ENCODE measurements at regions not wholly inside any gene's neighbourhood (a gene's known extent, or its start where the extent isn't known, plus 50 kb on each side); places are given as distances from the start of the nearest gene placed in this dataset.

DNA sequence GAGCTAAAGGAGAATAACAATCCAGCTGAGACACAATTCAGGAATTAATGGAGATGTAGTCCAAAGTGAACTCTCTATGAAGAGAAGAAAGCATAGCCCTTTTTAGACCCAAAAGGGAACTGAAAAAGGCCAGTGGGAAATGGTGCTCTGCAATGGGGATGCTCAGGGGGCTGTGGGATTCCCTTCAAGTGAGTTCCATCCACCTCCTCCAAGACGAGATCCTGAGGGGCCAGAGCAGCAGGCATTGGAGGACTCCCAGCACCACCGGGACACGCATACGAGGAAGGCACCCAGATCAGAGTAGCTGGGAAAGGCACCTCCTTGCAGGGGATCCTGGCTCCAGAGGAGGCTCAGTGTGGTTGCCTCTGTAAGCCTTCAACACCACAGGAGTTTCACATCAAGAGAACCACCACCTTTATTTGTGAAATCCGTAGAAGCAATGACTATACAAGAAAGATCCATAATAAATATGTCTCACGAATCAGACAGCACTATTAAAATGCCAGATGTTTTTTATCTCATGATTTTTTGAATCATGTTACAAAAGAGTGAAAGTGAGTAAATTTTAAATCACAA, 288.2 kb downstream of the MED10 start:
- Histone ChIP-seq H3K27me3 (replicated peaks) (no peaks in the 10 kb centered on the region), H3K36me3 (replicated peaks) (no peaks in the 10 kb centered on the region), H3K4me3 (ENCODE audit: low read depth, low read length) (no peak overlapping the region), H3K27ac (no peak overlapping the region)
- no peak for TF ChIP-seq CTCF (IDR thresholded peaks at IDR 0.05; ENCODE audit: low read depth, low read length, missing control alignments)
- in situ Hi-C loops (cut with HindIII; ENCODE audit: low pct_ligation_motif_present, low sequenced_read_pairs), result no loop called here
- no peak for DNase-seq

DNA sequence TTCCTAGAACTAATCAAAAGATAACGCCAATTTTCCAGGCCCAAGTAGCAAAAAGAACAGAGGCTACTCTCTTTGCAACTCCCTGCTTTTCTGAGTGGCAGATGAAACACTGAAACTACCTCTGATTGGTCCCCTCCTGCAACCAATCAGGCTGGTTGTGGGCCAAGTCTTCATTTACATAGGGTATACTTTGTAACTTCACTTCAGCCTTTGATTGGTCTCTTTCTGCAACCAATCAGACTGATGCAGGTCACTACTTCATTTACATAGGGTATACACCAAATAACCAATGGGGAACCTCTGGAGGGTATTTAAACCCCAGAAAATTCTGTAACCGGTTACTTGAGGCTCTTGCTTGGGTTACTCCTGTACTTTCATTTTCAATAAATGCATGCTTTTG, 289.6 kb downstream of the MED10 start:
- no peak overlapping the region for H3K27ac ChIP-seq
- in situ Hi-C loops (cut with HindIII; ENCODE audit: low pct_ligation_motif_present, low sequenced_read_pairs), result no loop called here
- H3K4me3 ChIP-seq (ENCODE audit: low read depth, low read length), result no peak overlapping the region
- no peaks in the 10 kb centered on the region for H3K27me3 ChIP-seq (replicated peaks)
- H3K36me3 ChIP-seq (replicated peaks), result no peaks in the 10 kb centered on the region
- no peak for DNase-seq
- TF ChIP-seq CTCF (IDR thresholded peaks at IDR 0.05; ENCODE audit: low read depth, low read length, missing control alignments), result no peak

- Histone ChIP-seq H3K27me3 (replicated peaks) (no peaks in the 10 kb centered on the region), H3K4me3 (ENCODE audit: low read depth, low read length) (no peak overlapping the region), H3K27ac (no peak overlapping the region), H3K36me3 (replicated peaks) (no peaks in the 10 kb centered on the region)
- no peak for DNase-seq
- in situ Hi-C loops (cut with HindIII; ENCODE audit: low pct_ligation_motif_present, low sequenced_read_pairs), result no loop called here
- TF ChIP-seq CTCF (IDR thresholded peaks at IDR 0.05; ENCODE audit: low read depth, low read length, missing control alignments), result no peak
Observed at GRCh38 chr5:6087576-6087975, 290.8 kb downstream of the MED10 start.

DNA sequence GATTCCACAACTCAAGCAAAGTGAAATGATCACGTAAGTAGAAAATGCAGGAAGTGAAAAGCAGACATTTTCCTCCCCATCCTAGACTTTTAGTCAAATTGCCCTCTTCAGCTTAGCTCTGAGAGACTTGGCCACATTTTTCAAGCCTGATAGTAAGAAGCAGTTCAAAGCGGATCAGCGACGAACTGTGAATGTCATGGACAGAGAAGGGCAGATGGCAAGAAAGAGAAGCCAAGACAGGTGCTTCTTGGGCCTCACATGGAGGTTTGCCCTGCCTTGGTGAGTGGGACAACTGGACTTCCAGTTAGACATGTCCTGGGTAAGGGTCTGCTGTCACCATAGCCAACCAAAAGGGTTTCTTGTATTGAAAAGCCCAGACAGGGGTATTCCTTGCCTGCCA, 291.5 kb downstream of the MED10 start:
- no peak for TF ChIP-seq CTCF (IDR thresholded peaks at IDR 0.05; ENCODE audit: low read depth, low read length, missing control alignments)
- in situ Hi-C loops (cut with HindIII; ENCODE audit: low pct_ligation_motif_present, low sequenced_read_pairs), result no loop called here
- Histone ChIP-seq H3K27ac (no peak overlapping the region), H3K4me3 (ENCODE audit: low read depth, low read length) (no peak overlapping the region), H3K36me3 (replicated peaks) (no peaks in the 10 kb centered on the region), H3K27me3 (replicated peaks) (no peaks in the 10 kb centered on the region)
- DNase-seq, result no peak

DNA sequence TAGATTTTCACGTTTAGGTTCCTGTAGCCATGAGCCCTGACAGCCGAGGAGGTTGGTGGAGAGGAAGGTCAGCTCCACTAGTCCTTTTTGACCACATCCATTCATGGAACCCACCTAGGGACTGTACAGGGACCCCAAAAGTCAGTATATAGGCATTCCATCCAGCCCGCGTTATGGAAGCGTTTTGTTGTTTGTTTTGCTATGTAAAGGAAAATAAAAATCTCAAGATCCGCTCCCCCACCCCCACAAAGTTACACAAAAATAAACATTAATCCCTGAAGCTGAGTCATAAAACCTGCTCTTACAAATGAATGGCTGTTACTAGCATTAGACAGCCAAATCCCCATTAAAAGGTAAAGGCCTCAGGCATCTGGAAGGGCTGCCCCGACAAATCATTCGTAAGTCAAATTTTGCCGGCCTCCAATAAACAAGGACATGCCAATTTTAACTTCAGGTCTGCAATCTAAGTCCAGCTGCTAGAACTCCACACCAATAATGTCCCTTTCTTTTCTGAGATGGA, 292.9 kb downstream of the MED10 start:
- Histone ChIP-seq H3K27ac (no peak overlapping the region), H3K4me3 (ENCODE audit: low read depth, low read length) (no peak overlapping the region), H3K27me3 (replicated peaks) (no peaks in the 10 kb centered on the region), H3K36me3 (replicated peaks) (no peaks in the 10 kb centered on the region)
- no peak for DNase-seq
- in situ Hi-C loops (cut with HindIII; ENCODE audit: low pct_ligation_motif_present, low sequenced_read_pairs), result no loop called here
- no peak for TF ChIP-seq CTCF (IDR thresholded peaks at IDR 0.05; ENCODE audit: low read depth, low read length, missing control alignments)

DNA sequence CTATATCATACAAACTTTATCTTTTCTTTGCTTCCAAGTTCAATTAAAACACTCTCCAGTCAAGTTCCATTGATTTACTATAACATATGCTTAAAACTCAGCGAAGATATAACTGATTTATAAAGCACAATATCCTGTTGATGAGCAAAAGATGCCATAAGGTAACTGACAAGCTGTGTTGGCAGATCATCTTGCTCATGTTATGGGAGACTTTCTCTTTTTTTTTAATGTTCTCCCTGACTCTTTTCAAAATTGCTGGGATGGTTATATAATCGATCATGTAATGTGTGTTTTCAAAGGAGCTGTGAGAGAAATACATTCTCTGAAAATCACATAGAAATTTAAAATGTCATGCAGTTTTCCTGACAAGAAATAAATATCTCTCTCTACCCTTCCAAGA, 293.5 kb downstream of the MED10 start:
- TF ChIP-seq CTCF (IDR thresholded peaks at IDR 0.05; ENCODE audit: low read depth, low read length, missing control alignments), result no peak
- no peak overlapping the region for H3K27ac ChIP-seq
- in situ Hi-C loops (cut with HindIII; ENCODE audit: low pct_ligation_motif_present, low sequenced_read_pairs), result no loop called here
- no peaks in the 10 kb centered on the region for H3K36me3 ChIP-seq (replicated peaks)
- DNase-seq, result no peak
- no peaks in the 10 kb centered on the region for H3K27me3 ChIP-seq (replicated peaks)
- H3K4me3 ChIP-seq (ENCODE audit: low read depth, low read length), result no peak overlapping the region
